ENCODE measurements at regions not wholly inside any gene's neighbourhood (a gene's known extent, or its start where the extent isn't known, plus 50 kb on each side); places are given as distances from the start of the nearest gene placed in this dataset.
A peak's percentile ranks its signal among the peaks of the same experiment; 100 is the strongest.
"Not testable (repeated sequence)": the region's sequence is repeated elsewhere in the genome, so short reads cannot be mapped to it uniquely, and the experiment has no call there.

DNA sequence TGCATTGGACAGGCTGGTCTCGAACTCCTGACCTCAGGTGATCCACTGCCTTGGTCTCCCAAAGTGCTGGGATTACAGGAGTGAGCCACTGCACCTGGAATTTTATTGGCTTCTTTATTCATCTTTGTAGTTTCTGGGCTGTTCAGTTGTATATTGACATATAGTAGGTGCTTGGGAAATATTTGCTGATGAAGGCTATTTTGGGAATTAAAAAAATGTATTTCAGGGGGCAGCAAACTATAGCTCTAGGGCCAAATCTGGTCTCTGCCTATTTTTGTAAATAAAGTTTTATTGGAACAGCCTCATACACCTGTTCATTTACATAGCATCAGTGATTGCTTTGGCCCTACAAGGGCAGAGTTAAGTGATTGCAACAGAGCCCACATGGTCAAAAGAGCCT, 363.6 kb downstream of the NPIPA7 start:
- ATAC-seq; intact Hi-C loops (cut with micrococcal nuclease); DNase-seq: not testable (repeated sequence)

DNA sequence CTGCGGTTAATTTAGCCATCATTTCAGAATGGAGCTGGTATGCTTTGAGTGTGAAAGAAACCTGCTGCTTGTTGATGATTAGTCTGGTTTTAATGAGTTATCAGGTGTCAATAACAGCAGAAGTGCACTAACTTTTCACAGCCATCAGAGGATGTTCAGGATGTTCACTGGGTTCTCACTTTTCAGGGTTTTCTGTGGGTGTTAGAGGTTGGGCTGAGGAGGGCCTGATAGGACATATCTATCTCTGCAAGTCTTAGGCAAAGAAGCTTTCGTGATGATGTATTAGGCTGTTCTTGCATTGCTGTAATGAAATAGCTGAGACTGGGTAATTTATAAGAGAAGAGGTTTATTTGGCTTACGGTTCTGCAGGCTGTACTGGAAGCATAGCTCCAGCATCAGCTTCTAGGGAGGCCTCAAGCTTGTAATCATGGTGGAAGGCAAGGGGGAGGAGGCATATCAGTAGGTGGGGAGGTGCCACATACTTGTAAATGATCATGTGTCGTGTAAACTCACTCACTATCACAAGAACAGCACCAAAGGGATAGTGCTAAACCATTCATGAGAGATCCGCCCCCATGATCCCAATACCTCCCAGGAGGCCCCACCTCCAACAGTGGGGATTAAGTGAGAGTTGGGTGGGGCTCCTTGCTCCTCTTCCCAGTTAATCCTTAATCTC, 376.2 kb downstream of the NPIPA7 start:
- DNase-seq; intact Hi-C loops (cut with micrococcal nuclease); ATAC-seq: not testable (repeated sequence)

GRCh38 chr16:16763449-16763848, 384.5 kb downstream of the NPIPA7 start:
- intact Hi-C loops (cut with micrococcal nuclease), result no loop called here

GRCh38 chr16:16770717-16771116, 391.8 kb downstream of the NPIPA7 start:
- ATAC-seq; intact Hi-C loops (cut with micrococcal nuclease); DNase-seq: not testable (repeated sequence)

More at GRCh38 chr16:16763449-16763848, 384.5 kb downstream of the NPIPA7 start:
- no peak for DNase-seq
- ATAC-seq, result no peak

- ATAC-seq (no peak), DNase-seq (no peak)
- intact Hi-C loops (cut with micrococcal nuclease), result no loop called here
Measured at GRCh38 chr16:16774389-16774788, 395.4 kb downstream of the NPIPA7 start.

GRCh38 chr16:16778332-16778731, 399.4 kb downstream of the NPIPA7 start:
- DNase-seq (no peak), ATAC-seq (no peak)
- intact Hi-C loops (cut with micrococcal nuclease), result no loop called here

DNA sequence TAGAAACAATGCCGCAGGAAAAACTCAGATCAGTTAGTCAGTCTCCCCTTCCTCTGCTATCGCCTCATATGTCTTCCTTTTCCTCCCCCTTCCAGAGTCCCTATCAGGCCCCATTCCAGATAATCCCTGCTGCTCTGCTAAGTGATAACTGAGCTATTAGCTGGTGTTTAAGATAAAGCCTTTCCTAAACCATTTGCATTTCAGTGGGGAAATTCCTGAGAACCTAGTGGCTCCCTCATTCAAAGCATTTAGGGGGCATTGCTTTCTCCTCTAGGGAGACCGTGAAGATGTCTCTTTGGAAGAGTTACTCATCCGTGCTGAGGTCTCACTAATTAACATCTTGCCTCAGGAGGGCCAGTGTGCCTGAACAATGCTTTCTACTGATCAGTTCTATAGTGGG, 401.6 kb downstream of the NPIPA7 start:
- intact Hi-C loops (cut with micrococcal nuclease), result no loop called here
- DNase-seq (no peak), ATAC-seq (no peak)

- ATAC-seq, result no peak
- intact Hi-C loops (cut with micrococcal nuclease), result no loop called here
- no peak for DNase-seq
Measured at GRCh38 chr16:16782153-16782552, 403.2 kb downstream of the NPIPA7 start.

GRCh38 chr16:16788004-16788403, 409.1 kb downstream of the NPIPA7 start:
- no peak for DNase-seq
- ATAC-seq, result no peak
- intact Hi-C loops (cut with micrococcal nuclease), result no loop called here

DNA sequence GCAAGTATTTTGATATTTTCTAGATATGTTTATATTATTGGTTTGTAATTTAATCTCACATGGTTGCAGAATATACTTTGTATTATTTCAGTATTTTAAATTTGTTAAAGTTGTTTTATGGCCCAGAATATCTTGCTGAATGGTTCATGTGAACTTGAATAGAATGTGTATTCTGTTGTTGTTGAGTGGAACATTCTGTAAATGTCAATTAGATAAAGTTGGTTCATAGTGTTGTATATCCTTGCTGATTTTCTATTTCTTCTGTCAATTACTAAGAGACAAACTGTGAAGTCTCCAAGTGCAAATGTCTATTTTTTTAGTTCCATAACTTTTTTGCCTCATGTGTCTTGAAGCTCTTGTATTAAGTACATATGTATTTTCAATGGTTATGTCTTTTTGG, 411.7 kb downstream of the NPIPA7 start:
- intact Hi-C loops (cut with micrococcal nuclease), result no loop called here

GRCh38 chr16:16791051-16791450, 412.1 kb downstream of the NPIPA7 start:
- intact Hi-C loops (cut with micrococcal nuclease), result no loop called here
- no peak for ATAC-seq
- DNase-seq, result no peak

More for the DNA sequence above, 411.7 kb downstream of the NPIPA7 start:
- ATAC-seq (no peak), DNase-seq (no peak)

GRCh38 chr16:16797239-16797638, 418.3 kb downstream of the NPIPA7 start:
- intact Hi-C loops (cut with micrococcal nuclease), result no loop called here
- ATAC-seq, result no peak

GRCh38 chr16:16798504-16798903, 419.6 kb downstream of the NPIPA7 start:
- intact Hi-C loops (cut with micrococcal nuclease), result no loop called here
- no peak for ATAC-seq
- DNase-seq, result no peak

More at GRCh38 chr16:16797239-16797638, 418.3 kb downstream of the NPIPA7 start:
- DNase-seq, result no peak

- intact Hi-C loops (cut with micrococcal nuclease), result no loop called here
- no peak for ATAC-seq
- no peak for DNase-seq
Measured at GRCh38 chr16:16805809-16806208, 426.9 kb downstream of the NPIPA7 start.

DNA sequence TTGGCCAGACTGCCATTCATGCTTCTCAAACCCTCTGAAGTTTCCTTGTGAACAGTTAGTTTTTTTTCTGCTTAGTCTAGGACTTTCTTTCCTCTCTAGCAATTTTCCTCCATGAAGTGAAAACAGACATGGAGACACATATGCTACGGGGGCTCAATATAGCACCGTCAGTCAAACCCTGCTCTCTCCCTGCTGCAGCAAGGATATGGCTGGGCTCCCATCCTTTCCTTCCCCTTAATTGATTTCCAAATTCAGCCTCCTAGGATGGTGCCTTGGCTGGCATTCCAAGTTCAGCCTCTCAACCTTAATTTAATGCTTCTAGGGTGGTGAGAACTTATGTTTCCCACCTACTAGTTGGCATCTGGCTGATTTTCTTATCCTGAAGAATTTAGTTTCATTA, 436.7 kb downstream of the NPIPA7 start:
- ATAC-seq (no peak), DNase-seq (no peak)
- intact Hi-C loops (cut with micrococcal nuclease), result no loop called here

DNA sequence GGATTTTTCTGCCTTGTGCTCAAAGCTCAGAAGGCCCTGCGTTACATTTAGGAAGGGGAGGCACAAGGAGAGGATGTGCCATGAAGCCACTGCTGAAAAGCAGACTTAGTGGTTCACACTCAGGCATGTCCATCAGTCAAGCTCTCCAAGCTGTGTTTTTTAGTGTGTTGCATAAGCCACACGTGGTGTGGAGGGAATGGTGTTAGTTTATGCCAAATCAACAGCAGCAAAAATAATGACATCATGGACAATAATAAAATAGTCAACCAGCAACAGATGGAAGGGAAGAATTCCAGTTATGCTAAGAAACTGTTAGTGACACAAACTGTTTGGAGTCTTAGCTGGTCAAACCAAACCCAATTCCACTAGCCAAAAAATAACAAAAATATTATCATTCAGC, 438.3 kb downstream of the NPIPA7 start:
- peak; percentile 78 for ATAC-seq
- no peak for DNase-seq
- intact Hi-C loops (cut with micrococcal nuclease), result no loop called here

DNA sequence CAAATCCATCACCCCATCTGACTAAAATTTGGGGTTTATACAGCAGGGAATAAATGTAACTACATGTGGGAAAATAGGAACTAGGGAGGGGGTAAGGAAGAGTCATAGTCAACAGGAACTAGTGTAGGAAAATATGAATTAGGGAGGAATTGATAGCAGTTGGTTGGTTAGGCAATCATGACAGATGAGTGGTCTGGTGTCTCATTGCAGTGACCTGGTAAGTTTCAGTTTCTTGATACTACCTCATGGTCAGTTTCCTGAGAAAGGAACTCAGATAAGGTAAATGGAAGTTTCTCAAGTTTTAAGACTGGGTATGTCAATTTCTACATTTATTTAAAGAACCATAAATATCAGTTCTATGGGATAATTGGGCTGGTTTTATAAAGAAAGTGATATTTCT, 442.3 kb downstream of the NPIPA7 start:
- intact Hi-C loops (cut with micrococcal nuclease), result no loop called here
- ATAC-seq (no peak), DNase-seq (no peak)

GRCh38 chr16:16828913-16829398, 450.0 kb downstream of the NPIPA7 start:
- no peak for DNase-seq
- no peak for ATAC-seq
- intact Hi-C loops (cut with micrococcal nuclease), result no loop called here

DNA sequence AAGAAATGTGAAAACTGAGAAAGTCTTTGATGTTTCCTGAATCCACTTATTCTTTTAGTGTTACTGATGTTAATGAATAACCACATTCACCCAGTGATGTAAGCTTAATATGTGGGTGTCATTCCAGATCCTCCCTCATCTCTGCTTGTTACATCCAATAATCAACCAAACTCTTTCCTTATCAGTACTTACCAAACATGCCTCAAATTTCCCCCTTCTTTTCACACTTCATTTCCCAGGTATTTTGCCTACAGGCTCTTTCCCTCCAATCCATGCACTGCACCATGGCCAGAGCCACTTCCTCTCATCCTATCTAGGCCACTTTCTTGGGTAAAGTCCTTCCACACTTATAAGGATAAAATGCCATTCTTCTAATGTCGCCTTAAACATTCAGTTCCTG, 451.5 kb downstream of the NPIPA7 start:
- ATAC-seq, result no peak
- DNase-seq, result no peak
- intact Hi-C loops (cut with micrococcal nuclease), result no loop called here

GRCh38 chr16:16830973-16831372, 452.0 kb downstream of the NPIPA7 start:
- DNase-seq (no peak), ATAC-seq (no peak)
- intact Hi-C loops (cut with micrococcal nuclease), result no loop called here

- no peak for ATAC-seq
- intact Hi-C loops (cut with micrococcal nuclease), result no loop called here
- DNase-seq, result no peak
Measured at GRCh38 chr16:16833165-16833564, 454.2 kb downstream of the NPIPA7 start.

Measured in left ventricle myocardium superior (tissue), 1 donor.